C4-2B (cell line): ENCODE measurements at regions not wholly inside any gene's neighbourhood (a gene's known extent, or its start where the extent isn't known, plus 50 kb on each side); places are given as distances from the start of the nearest gene placed in this dataset.

ENCODE experiments used
- ZFX ChIP-seq: fragments of 450-650 bp; IDR thresholded peaks from 2 replicates; pipeline ENCODE4 v1.6.1; 2017
- TF ChIP-seq, protein P1 (sequence below): fragments of 450-650 bp; conservative IDR thresholded peaks from 2 replicates; pipeline ENCODE4 v1.5.1; 2017; ENCODE audit warnings: mild to moderate bottlenecking

DNA sequence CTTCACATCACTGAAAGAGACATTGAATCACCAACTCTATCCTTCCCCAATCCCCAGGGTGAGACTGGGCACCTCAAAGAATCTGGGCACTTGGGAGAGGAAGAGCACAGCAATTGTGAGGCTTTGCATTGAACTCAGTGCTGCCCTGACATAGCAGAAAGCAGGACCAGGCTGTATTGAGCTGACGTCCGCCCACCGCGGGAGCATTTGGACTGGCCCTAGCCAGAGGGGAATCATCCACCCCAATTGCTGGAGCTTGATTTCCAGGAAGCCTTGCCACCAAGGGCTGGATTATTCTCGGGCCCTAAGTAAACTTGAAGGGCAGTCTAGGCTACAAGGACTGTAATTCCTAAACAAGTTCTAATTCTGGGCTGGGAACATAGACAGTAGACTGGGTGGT is 416.3 kb upstream of the PHF14 start:
- TF ChIP-seq, protein P1, sequence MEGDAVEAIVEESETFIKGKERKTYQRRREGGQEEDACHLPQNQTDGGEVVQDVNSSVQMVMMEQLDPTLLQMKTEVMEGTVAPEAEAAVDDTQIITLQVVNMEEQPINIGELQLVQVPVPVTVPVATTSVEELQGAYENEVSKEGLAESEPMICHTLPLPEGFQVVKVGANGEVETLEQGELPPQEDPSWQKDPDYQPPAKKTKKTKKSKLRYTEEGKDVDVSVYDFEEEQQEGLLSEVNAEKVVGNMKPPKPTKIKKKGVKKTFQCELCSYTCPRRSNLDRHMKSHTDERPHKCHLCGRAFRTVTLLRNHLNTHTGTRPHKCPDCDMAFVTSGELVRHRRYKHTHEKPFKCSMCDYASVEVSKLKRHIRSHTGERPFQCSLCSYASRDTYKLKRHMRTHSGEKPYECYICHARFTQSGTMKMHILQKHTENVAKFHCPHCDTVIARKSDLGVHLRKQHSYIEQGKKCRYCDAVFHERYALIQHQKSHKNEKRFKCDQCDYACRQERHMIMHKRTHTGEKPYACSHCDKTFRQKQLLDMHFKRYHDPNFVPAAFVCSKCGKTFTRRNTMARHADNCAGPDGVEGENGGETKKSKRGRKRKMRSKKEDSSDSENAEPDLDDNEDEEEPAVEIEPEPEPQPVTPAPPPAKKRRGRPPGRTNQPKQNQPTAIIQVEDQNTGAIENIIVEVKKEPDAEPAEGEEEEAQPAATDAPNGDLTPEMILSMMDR: no peak
- no peak for TF ChIP-seq ZFX
